NCI-H748 treated with DMSO at 0.1 percent for 48 hours (cell line): ENCODE measurements at regions not wholly inside any gene's neighbourhood (a gene's known extent, or its start where the extent isn't known, plus 50 kb on each side); places are given as distances from the start of the nearest gene placed in this dataset.

Experiments
- DNase-seq: peaks from one replicate; lab custom pipeline; 2025; lab: John Stamatoyannopoulos, UW

GRCh38 chr14:38847161-38847560, 255.9 kb downstream of the SEC23A start:
- no peak for DNase-seq

- no peak for DNase-seq
These were observed 263.2 kb downstream of the SEC23A start for GRCh38 chr14:38839694-38840365.

- no peak for DNase-seq
These were observed 264.1 kb downstream of the SEC23A start for GRCh38 chr14:38838979-38839323.

GRCh38 chr14:38838049-38838978, 264.7 kb downstream of the SEC23A start:
- DNase-seq = no peak

- DNase-seq = no peak
These were observed 265.5 kb downstream of the SEC23A start for GRCh38 chr14:38837343-38838048.

GRCh38 chr14:38836539-38836938, 266.5 kb downstream of the SEC23A start:
- DNase-seq = no peak

GRCh38 chr14:38835874-38836273, 267.2 kb downstream of the SEC23A start:
- no peak for DNase-seq

GRCh38 chr14:38828183-38828827, 274.7 kb downstream of the SEC23A start:
- no peak for DNase-seq

GRCh38 chr14:38824706-38825105, 278.3 kb downstream of the SEC23A start:
- no peak for DNase-seq

GRCh38 chr14:38818555-38818954, 284.5 kb downstream of the SEC23A start:
- no peak for DNase-seq

GRCh38 chr14:38808734-38809455, 294.1 kb downstream of the SEC23A start:
- DNase-seq = no peak

GRCh38 chr14:38799671-38800070, 303.4 kb downstream of the SEC23A start:
- no peak for DNase-seq

GRCh38 chr14:38794677-38795076, 308.4 kb downstream of the SEC23A start:
- no peak for DNase-seq

GRCh38 chr14:38791862-38792261, 311.2 kb downstream of the SEC23A start:
- DNase-seq = no peak

- DNase-seq = no peak
These were observed 312.1 kb downstream of the SEC23A start for GRCh38 chr14:38790916-38791315.

GRCh38 chr14:38789805-38790204, 313.2 kb downstream of the SEC23A start:
- DNase-seq = no peak

GRCh38 chr14:38788060-38788459, 315.0 kb downstream of the SEC23A start:
- no peak for DNase-seq

- DNase-seq = no peak
These were observed 316.1 kb downstream of the SEC23A start for GRCh38 chr14:38786921-38787320.

- no peak for DNase-seq
These were observed 325.6 kb downstream of the SEC23A start for GRCh38 chr14:38777401-38777800.

- no peak for DNase-seq
These were observed 327.0 kb downstream of the SEC23A start for GRCh38 chr14:38775986-38776385.

- no peak for DNase-seq
These were observed 328.9 kb downstream of the SEC23A start for GRCh38 chr14:38774162-38774561.

- DNase-seq = no peak
These were observed 332.8 kb downstream of the SEC23A start for GRCh38 chr14:38770251-38770650.
